ENCODE measurements at regions not wholly inside any gene's neighbourhood (a gene's known extent, or its start where the extent isn't known, plus 50 kb on each side); places are given as distances from the start of the nearest gene placed in this dataset.

DNA sequence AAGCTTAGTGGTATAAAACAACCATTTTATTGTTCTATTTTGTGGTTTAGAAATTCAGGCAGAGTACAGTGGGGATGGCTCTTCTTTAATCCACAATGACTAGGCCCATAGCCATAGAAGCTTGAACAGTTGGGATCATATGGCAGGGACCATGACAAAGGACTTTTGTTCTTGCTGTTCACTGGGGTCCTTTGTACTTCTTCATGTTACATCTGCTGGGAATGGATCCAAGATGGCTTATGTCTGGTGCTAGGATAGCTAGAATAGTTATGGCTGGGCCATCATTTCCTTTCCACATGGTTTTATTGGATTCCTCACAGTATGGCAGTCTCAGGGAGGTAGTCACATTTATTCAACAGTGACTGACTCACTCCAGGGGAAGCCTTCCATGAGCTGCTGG, 427.9 kb upstream of the AGTR1 start:
- ATAC-seq (ENCODE audit: low FRiP score in 2 of 2) (no peak), DNase-seq (no peak)
- H3K27ac ChIP-seq: no peak overlapping the region
- TF ChIP-seq, protein P1, sequence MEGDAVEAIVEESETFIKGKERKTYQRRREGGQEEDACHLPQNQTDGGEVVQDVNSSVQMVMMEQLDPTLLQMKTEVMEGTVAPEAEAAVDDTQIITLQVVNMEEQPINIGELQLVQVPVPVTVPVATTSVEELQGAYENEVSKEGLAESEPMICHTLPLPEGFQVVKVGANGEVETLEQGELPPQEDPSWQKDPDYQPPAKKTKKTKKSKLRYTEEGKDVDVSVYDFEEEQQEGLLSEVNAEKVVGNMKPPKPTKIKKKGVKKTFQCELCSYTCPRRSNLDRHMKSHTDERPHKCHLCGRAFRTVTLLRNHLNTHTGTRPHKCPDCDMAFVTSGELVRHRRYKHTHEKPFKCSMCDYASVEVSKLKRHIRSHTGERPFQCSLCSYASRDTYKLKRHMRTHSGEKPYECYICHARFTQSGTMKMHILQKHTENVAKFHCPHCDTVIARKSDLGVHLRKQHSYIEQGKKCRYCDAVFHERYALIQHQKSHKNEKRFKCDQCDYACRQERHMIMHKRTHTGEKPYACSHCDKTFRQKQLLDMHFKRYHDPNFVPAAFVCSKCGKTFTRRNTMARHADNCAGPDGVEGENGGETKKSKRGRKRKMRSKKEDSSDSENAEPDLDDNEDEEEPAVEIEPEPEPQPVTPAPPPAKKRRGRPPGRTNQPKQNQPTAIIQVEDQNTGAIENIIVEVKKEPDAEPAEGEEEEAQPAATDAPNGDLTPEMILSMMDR (IDR thresholded peaks at IDR 0.05): no peak
- TF ChIP-seq POLR2A (IDR thresholded peaks at IDR 0.05) (no peak), EP300 (IDR thresholded peaks at IDR 0.05) (no peak), POLR2AphosphoS5 (IDR thresholded peaks at IDR 0.05) (no peak)
- H3K4me3 ChIP-seq: no peak overlapping the region
- no peaks in the 10 kb centered on the region for H3K36me3 ChIP-seq
- H3K9me3 ChIP-seq: no peaks in the 10 kb centered on the region
- no peaks in the 10 kb centered on the region for H3K27me3 ChIP-seq
- H3K4me1 ChIP-seq: no peaks in the 10 kb centered on the region

DNA sequence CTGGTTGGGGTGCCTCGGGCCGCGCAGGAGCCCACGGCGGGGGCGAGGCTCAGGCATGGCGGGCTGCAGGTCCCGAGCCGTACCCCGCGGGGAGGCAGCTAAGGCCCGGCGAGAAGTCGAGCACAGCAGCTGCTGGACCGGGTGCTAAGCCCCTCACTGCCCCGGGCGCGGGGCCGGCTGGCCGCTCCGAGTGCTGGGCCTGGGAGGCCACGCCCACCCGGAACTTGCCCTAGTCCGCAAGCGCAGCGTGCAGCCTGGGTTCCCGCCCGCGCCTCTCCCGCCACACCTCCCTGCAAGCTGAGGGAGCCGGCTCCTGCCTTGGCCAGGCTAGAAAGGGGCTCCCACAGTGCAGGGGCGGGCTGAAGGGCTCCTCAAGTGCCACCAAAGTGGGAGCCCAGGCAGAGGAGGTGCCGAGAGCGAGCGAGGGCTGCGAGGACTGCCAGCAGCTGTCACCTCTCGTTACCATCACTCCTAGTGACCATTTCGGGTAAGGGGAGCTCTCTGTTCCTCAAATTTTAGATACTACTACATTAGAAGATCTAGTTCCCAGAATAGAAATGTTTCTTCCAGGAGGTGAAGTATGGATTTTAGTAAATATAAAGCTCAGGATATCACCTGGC, 417.0 kb upstream of the AGTR1 start:
- 94 to 95% methylated on average over 13 to 32 of the region's 38 CpGs for WGBS, 2 donors
- H3K27me3 ChIP-seq: no peaks in the 10 kb centered on the region
- TF ChIP-seq, protein P1 (IDR thresholded peaks at IDR 0.05): no peak
- TF ChIP-seq POLR2A (IDR thresholded peaks at IDR 0.05) (no peak), POLR2AphosphoS5 (IDR thresholded peaks at IDR 0.05) (no peak), EP300 (IDR thresholded peaks at IDR 0.05) (no peak)
- no peaks in the 10 kb centered on the region for H3K4me1 ChIP-seq
- H3K9me3 ChIP-seq: peaks cover 0 to 3% (median 0%) of the 10 kb centered on the region in 4 donors
- DNase-seq (peak in 1 of 2 donors; percentile 81), ATAC-seq (ENCODE audit: low FRiP score in 2 of 2) (no peak)
- H3K27ac ChIP-seq: no peak overlapping the region
- no peaks in the 10 kb centered on the region for H3K36me3 ChIP-seq
- H3K4me3 ChIP-seq: no peak overlapping the region

DNA sequence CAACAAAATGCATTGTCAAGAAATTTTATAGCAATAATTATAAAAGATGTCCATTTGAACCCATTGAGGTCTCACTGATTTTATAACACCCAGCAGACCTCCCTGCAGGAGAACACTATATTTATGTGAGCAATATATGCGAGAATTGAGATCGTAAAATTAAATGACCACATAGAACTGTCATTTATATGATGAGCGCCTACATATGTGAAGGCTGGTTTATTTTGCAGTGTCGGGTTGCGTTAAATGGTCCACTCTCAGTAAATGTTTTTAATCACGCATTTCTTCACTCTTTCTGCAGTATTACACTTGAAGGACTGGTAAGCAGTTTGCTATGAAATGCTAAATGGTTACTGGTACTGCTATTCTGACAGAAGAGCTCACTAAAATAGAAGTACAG, 408.5 kb upstream of the AGTR1 start:
- H3K36me3 ChIP-seq: no peaks in the 10 kb centered on the region
- H3K27ac ChIP-seq: no peak overlapping the region
- TF ChIP-seq POLR2AphosphoS5 (IDR thresholded peaks at IDR 0.05): no peak
- TF ChIP-seq POLR2A (IDR thresholded peaks at IDR 0.05): no peak
- TF ChIP-seq EP300 (IDR thresholded peaks at IDR 0.05): no peak
- TF ChIP-seq, protein P1 (IDR thresholded peaks at IDR 0.05): no peak
- no peaks in the 10 kb centered on the region for H3K4me1 ChIP-seq
- H3K9me3 ChIP-seq: no peaks in the 10 kb centered on the region
- no peak overlapping the region for H3K4me3 ChIP-seq
- no peak for ATAC-seq (ENCODE audit: low FRiP score in 2 of 2)
- no peaks in the 10 kb centered on the region for H3K27me3 ChIP-seq
- WGBS, 2 donors: 88 to 93% methylated on average over 6 of the region's 6 CpGs
- DNase-seq: no peak

DNA sequence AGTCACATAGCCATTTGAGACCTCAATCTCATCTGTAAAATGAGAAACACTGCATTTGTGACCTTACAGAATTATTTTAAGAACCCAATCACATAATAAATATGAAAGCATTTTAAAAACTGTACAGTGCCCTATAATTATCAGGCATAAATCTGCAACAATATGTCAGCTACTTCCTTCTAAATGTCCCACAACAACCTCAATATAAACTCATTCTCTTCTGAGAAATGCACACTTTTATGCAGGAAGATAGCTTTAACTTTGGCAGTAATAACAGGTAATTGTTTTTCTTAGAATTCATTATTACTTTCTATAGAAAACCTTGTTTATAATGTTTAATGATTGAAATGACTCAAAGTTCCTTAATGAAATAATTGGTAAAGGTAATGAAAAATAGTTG, 400.7 kb upstream of the AGTR1 start:
- H3K27ac ChIP-seq: no peak overlapping the region
- DNase-seq (no peak), ATAC-seq (ENCODE audit: low FRiP score in 2 of 2) (no peak)
- H3K4me1 ChIP-seq: no peaks in the 10 kb centered on the region
- no peak overlapping the region for H3K4me3 ChIP-seq
- no peaks in the 10 kb centered on the region for H3K9me3 ChIP-seq
- H3K36me3 ChIP-seq: no peaks in the 10 kb centered on the region
- H3K27me3 ChIP-seq: no peaks in the 10 kb centered on the region
- TF ChIP-seq EP300 (IDR thresholded peaks at IDR 0.05) (no peak), POLR2AphosphoS5 (IDR thresholded peaks at IDR 0.05) (no peak), POLR2A (IDR thresholded peaks at IDR 0.05) (no peak)
- TF ChIP-seq, protein P1 (IDR thresholded peaks at IDR 0.05): no peak

DNA sequence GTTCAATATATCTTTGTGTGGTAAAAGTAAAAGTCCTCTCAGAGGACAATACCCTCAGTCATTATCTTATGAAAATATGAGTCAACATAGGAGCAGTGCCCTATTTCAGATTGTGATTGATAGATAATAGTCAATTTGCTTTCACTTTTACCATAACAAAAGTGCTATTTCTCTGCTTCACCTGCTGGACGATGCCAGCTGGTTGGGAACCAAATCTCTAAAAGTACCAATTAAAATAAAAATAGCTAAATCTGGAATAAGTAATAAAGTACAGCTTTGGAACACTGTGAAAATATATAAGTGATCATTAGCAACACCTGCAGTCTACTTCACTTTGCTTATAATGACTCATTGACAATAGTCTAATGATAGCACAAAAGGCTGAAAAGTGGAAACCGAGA, 390.3 kb upstream of the AGTR1 start:
- 85% methylated on average over 2 of the region's 2 CpGs for WGBS, 2 donors
- Histone ChIP-seq H3K36me3 (no peaks in the 10 kb centered on the region), H3K27ac (no peak overlapping the region), H3K27me3 (no peaks in the 10 kb centered on the region), H3K9me3 (no peaks in the 10 kb centered on the region), H3K4me3 (no peak overlapping the region), H3K4me1 (no peaks in the 10 kb centered on the region)
- TF ChIP-seq, protein P1 (IDR thresholded peaks at IDR 0.05): no peak
- no peak for TF ChIP-seq EP300 (IDR thresholded peaks at IDR 0.05)
- TF ChIP-seq POLR2AphosphoS5 (IDR thresholded peaks at IDR 0.05): no peak
- no peak for TF ChIP-seq POLR2A (IDR thresholded peaks at IDR 0.05)
- DNase-seq (no peak), ATAC-seq (ENCODE audit: low FRiP score in 2 of 2) (no peak)
